Endothelial cell of umbilical vein (primary cell): ENCODE measurements at regions not wholly inside any gene's neighbourhood (a gene's known extent, or its start where the extent isn't known, plus 50 kb on each side); places are given as distances from the start of the nearest gene placed in this dataset.

ENCODE experiments used
- EZH2 ChIP-seq: IDR thresholded peaks from 2 replicates; pipeline ENCODE4 v1.6.1; 2012; ENCODE audit warnings: borderline replicate concordance, low read depth, mild to moderate bottlenecking, moderate library complexity, low read length, inconsistent platforms; ENCODE audit not compliant: severe bottlenecking
- GATA2 ChIP-seq: IDR thresholded peaks from 2 replicates; pipeline ENCODE4 v1.7.0; 2011; ENCODE audit warnings: low read depth, mild to moderate bottlenecking, moderate library complexity, mixed read lengths, low read length; ENCODE audit not compliant: insufficient read length, insufficient read depth
- JUN ChIP-seq: IDR thresholded peaks from 2 replicates; pipeline ENCODE4 v1.6.1; 2011; ENCODE audit warnings: borderline replicate concordance, low read depth; ENCODE audit not compliant: insufficient read length, insufficient read depth
- POLR2A ChIP-seq: IDR thresholded peaks from 2 replicates; pipeline ENCODE4 v1.6.1; 2012; ENCODE audit warnings: low read depth, mild to moderate bottlenecking, control low read depth, low read length
- POLR2AphosphoS5 ChIP-seq: IDR thresholded peaks from 2 replicates; pipeline ENCODE4 v1.6.1; 2012; ENCODE audit warnings: low read depth, mild to moderate bottlenecking, control low read depth, low read length, moderate library complexity; ENCODE audit not compliant: insufficient read depth
- TF ChIP-seq, protein P1 (sequence below), 2 donors: IDR thresholded peaks; 1 replicate in 1 of 2; 2 replicates in 1 of 2; pipeline ENCODE4 v1.5.1; 2011; ENCODE audit warnings: low read length in 2 of 2, mild to moderate bottlenecking in 2 of 2, moderate library complexity in 2 of 2, control low read depth in 1 of 2, inconsistent platforms in 1 of 2, low read depth in 1 of 2; ENCODE audit not compliant: insufficient read depth in 1 of 2; ENCODE audit errors: extremely low read depth in 1 of 2
- TF ChIP-seq, protein P2 (sequence below): IDR thresholded peaks from 2 replicates; pipeline ENCODE4 v1.6.1; 2011; ENCODE audit not compliant: insufficient read depth, insufficient read length

DNA sequence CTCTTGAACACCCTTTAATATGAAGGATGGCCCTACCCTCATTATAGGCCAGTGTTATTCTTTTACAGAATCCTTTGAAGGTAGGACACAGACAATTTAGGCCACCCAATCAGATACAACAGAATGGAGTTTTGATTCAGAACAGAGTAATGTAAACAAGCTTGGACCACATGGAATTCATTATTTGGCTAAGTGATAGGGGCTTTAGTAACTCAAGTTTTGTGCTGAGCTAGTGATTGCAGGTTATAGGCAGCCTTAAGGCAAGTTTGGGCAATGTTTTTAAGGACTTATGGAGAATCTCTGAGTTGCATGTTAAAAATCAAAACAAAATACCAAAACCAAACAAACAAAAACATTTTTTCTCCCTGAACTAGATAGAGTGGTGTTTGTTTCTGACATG, 312.1 kb upstream of the ROBO1 start:
- TF ChIP-seq, protein P1, sequence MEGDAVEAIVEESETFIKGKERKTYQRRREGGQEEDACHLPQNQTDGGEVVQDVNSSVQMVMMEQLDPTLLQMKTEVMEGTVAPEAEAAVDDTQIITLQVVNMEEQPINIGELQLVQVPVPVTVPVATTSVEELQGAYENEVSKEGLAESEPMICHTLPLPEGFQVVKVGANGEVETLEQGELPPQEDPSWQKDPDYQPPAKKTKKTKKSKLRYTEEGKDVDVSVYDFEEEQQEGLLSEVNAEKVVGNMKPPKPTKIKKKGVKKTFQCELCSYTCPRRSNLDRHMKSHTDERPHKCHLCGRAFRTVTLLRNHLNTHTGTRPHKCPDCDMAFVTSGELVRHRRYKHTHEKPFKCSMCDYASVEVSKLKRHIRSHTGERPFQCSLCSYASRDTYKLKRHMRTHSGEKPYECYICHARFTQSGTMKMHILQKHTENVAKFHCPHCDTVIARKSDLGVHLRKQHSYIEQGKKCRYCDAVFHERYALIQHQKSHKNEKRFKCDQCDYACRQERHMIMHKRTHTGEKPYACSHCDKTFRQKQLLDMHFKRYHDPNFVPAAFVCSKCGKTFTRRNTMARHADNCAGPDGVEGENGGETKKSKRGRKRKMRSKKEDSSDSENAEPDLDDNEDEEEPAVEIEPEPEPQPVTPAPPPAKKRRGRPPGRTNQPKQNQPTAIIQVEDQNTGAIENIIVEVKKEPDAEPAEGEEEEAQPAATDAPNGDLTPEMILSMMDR (IDR thresholded peaks at IDR 0.05; ENCODE audit: extremely low read depth in 1 of 2, insufficient read depth in 1 of 2, low read depth in 1 of 2, low read length in 2 of 2): no peak
- no peak for TF ChIP-seq GATA2
- TF ChIP-seq POLR2A: no peak
- TF ChIP-seq POLR2AphosphoS5: no peak
- TF ChIP-seq JUN: no peak
- TF ChIP-seq EZH2: no peak
- TF ChIP-seq, protein P2, sequence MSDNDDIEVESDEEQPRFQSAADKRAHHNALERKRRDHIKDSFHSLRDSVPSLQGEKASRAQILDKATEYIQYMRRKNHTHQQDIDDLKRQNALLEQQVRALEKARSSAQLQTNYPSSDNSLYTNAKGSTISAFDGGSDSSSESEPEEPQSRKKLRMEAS: no peak
